ENCODE measurements at regions not wholly inside any gene's neighbourhood (a gene's known extent, or its start where the extent isn't known, plus 50 kb on each side); places are given as distances from the start of the nearest gene placed in this dataset.

GRCh38 chr11:106457727-106458126 is 380.3 kb downstream of the AASDHPPT start:
- TF ChIP-seq CTCF (IDR thresholded peaks at IDR 0.05), result no peak
- no peak for TF ChIP-seq POLR2A (IDR thresholded peaks at IDR 0.05)

Measured in adrenal gland (tissue), 5 donors.